Embryonic facial prominence (tissue), 1 donor: ENCODE measurements at regions not wholly inside any gene's neighbourhood (a gene's known extent, or its start where the extent isn't known, plus 50 kb on each side); places are given as distances from the start of the nearest gene placed in this dataset.
"Not testable (repeated sequence)": the region's sequence is repeated elsewhere in the genome, so short reads cannot be mapped to it uniquely, and the experiment has no call there.

Experiments
- DNase-seq: peaks from one replicate; pipeline ENCODE4 v3.0.0-alpha.2; 2016; ENCODE audit errors: extremely low spot score

DNA sequence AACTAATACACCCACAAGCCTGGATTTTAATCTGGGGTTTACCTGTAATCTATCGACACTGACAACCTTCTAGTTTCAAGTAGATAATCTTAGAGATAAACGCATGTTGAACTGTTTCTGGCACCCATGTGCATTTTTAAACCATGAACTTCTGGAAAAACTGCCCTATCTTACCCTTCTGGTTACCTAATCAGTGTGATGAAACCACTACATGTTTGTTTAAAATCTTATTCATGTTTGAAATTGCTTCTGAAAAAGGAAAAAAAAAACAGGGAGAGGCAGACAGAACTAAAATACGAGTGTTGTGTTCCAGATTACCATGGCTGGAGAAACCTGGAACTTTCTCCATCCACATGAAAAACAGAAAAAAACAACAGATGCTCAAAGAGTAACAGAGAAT lies 139.3 kb downstream of the MID1IP1 start:
- no peak for DNase-seq

GRCh38 chrX:38941675-38942074 lies 140.4 kb downstream of the MID1IP1 start:
- no peak for DNase-seq

DNA sequence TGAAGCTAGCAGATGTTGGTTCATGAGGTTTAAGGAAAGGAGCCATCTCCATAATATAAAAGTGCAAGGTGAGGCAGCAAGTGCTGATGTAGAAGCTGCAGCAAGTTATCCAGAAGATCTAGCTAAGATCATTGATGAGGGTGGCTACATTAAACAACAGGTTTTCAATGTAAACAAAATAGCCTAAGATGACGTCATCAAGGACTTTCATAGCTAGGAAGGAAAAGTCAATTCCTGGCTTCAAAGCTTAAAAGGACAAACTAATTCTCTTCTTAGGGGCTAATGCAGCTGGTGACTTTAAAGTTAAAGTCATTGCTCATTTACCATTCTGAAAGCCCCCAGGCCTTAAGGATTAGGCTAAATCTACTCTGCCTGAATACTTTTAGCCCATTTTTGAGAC lies 141.9 kb downstream of the MID1IP1 start:
- DNase-seq, result no peak

- no peak for DNase-seq
Observed at GRCh38 chrX:38948046-38948445, 146.8 kb downstream of the MID1IP1 start.

- DNase-seq, result no peak
Observed at GRCh38 chrX:38954520-38954919, 153.3 kb downstream of the MID1IP1 start.

- DNase-seq, result no peak
Observed at GRCh38 chrX:38959736-38960135, 158.5 kb downstream of the MID1IP1 start.

- DNase-seq, result no peak
Observed at GRCh38 chrX:38960137-38960536, 158.9 kb downstream of the MID1IP1 start.

DNA sequence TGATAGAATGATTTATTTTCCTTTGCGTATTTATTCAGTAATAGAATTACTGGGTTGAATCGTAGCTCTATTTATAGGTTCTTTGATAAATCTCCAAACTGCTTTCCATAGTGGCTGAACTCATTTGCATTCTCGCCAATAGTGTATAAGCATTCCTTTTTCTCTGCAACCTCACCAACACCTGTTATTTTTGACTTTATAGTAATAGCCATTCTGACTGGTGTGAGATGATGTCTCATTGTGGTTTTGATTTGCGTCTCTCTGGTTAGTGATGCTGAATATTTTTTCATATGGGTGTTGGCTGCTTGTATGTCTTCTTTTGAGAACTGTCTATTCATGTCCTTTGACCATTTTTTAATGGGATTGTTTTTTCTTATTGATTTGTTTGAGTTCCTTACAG lies 160.7 kb downstream of the MID1IP1 start:
- no peak for DNase-seq

DNA sequence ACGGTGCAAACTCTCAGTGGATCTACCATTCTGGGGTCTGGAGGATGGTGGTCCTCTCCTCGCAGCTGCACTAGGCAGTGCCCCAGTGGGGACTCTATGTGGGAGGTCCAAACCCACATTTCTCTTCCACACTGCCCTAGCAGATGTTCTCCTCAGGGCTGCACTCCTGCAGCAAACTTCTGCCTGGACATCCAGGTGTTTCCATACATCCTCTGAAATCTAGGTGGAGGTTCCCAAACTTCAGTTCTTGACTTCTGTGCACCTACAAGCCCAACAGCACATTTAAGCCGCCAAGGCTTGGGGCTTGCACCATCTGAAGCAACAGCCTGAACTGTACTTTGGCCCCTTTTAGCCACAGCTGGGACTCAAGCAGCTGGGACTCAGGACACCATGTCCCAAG lies 162.0 kb downstream of the MID1IP1 start:
- not testable (repeated sequence) for DNase-seq

DNA sequence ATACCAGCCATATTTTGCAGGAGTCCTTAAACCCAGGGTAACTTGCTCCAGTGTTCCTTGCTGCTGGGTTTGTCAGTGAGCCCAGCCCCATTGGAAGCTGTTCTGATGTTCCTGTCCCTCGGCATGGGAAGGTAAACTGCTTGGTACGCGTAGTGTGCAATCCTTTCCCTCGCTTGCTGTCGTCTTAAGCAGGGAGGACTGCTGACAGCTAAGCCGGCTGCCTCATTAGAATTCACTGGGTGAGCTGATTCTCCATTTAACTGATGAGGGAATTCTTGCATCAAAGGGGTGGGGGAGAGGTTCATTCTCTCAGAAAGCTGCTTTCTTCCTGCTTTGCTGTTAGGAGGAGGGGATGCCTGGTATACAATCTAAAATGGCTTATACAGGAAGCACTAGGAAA lies 164.6 kb downstream of the MID1IP1 start:
- no peak for DNase-seq

- no peak for DNase-seq
Observed at GRCh38 chrX:38968344-38969216, 167.3 kb downstream of the MID1IP1 start.

DNA sequence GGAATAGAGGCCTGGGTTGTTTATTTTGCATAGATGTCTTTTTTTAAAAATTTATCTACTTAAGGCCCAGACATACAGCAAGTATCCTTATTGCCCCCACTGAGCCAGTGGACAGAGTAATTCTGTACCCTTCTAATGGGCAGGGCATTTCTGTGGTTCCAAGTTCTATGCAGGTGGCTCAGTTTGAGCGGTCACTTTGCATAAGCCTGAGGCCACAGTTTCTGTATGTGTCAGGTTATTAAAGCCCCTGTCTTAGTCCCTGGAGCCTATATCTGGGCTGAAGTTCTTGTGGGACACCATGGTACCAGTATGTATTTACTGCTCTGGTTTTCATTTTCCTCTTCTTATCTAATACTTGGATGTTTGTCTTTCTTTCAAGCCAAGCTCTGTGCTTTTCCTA lies 168.8 kb downstream of the MID1IP1 start:
- DNase-seq, result no peak

DNA sequence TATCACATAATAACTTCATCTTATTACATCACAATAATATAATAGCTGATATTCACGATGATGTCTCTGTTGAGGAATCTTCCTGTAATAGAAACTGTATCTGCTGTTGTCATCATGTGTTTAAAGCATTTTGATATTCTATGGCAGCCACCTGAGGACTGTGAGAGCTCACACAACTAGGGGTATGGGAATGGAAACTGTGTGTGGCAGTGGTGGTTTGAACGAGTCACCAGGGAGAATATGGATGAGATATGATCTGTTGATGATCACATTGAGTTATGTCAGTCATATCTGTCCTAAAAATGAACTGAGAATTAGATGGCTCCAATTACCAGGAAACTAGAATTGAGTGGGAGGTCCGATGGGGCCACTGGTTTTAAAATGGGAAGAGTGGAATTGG lies 169.6 kb downstream of the MID1IP1 start:
- DNase-seq, result no peak

- no peak for DNase-seq
Observed at GRCh38 chrX:38973322-38973721, 172.1 kb downstream of the MID1IP1 start.

DNA sequence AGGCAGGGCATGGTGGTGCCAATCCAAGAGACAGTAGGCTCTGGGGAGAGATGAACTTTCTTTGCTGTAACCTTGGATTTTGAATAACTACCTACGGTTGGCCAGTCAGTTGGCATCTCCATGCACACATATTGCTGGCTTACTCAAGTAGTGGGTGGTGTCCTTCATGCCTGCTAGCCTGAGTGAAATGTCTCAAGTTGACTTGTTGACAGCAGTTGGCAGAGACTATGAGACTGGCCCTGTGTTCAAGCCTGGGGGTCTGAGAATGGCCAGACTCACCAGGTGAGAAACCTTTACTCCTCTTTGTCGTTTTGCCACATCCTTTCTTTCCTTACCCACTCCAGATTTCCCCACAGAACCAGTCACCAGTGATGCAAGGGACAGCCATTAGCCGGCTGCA lies 173.3 kb downstream of the MID1IP1 start:
- DNase-seq, result no peak

- no peak for DNase-seq
Observed at GRCh38 chrX:38975368-38975942, 174.2 kb downstream of the MID1IP1 start.

DNA sequence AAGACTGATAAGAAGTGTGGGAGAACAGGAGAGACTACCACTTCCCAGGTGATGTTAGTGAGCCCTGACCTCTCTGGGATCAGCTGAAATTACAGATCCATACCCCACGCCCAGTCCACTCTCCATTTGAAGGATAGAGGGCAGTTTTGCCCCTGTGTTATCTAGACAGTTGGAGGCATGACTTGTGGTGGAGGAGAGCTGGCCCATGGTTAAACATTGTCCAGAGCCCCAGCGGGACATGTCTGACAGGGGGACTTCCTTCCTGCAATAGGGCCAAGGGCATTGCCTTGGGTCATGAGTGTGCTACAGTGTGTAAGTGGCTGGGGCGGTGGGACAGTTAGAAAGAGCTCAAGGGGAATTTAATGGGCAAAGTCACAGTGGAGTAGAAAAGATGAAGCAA lies 181.1 kb downstream of the MID1IP1 start:
- DNase-seq, result no peak

GRCh38 chrX:38982843-38983242 lies 181.6 kb downstream of the MID1IP1 start:
- DNase-seq, result no peak

GRCh38 chrX:38985375-38985774 lies 184.1 kb downstream of the MID1IP1 start:
- no peak for DNase-seq

GRCh38 chrX:38985945-38986344 lies 184.7 kb downstream of the MID1IP1 start:
- no peak for DNase-seq

DNA sequence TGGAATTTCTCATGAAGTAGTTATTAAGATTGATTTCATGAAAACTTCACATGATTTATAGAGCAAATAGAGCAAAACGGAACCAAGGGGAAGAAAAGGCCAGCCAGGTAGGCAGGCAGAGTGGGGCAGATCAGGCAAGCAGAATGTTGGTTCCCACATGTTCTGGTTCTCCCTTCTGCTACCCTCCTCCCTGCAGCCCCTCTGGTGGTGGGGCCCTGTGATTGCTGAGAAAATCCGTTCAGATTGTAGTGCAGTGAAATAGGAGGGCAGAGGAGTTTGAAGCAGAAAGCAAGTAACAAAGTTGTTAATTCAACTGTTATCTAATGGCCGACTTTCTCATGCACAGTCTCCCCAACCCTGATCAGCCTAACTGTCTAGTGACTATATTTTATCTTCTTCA lies 185.3 kb downstream of the MID1IP1 start:
- no peak for DNase-seq

DNA sequence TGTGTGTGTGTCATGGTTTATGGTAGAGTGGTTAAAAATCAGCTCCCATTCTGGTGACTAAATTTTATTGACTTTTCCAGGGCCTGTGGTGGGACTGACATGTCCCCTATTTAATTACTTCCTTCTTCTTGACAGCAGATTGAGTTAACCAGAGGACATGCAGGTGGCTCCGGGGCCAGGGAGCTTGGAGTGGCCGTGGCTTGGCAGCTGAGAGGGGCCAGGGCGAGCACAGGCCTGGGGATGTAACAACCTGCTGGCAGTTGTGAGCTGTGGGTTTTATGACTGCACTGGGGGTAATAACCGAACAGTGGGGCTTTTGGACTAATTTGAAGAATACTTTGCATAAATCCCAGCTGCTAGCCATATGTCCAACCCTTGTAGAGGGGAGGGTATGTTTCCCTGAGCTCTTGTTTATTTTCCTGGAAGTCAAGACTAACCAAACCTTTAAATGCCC lies 186.0 kb downstream of the MID1IP1 start:
- no peak for DNase-seq

GRCh38 chrX:38988301-38988700 lies 187.0 kb downstream of the MID1IP1 start:
- no peak for DNase-seq
